ENCODE measurements at regions not wholly inside any gene's neighbourhood (a gene's known extent, or its start where the extent isn't known, plus 50 kb on each side); places are given as distances from the start of the nearest gene placed in this dataset.
A peak's percentile ranks its signal among the peaks of the same experiment; 100 is the strongest.

DNA sequence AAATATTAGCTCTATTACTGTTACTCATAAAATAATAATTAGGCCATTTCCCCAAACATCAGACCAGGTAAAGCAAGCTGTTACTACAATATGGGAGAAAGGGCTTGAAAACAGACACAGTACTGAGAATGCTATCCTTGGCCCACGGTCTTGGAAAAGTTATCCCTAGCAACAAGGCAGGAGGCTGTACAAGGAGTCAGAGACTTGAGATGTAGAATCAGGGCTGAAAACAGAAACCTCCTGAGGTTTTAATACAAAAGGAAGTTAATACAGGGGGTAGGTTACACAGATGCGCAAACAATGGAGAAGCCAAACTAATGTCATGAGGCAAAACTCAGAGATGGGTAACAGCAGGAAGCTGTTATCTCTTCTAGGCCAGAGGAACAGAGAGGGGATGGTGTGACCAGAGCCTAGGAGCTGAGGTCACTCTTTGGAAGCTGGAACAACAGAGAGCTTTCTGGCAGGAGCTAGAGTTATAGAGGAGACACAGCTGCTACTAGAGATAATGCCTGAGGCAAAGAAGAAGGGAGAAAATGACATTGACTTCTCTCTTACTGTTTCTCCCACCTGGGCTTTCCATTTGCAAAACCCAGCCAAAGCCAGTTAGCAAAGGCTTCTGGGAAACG, 248.8 kb downstream of the SUDS3 start (continued):
- TF ChIP-seq, protein P1, sequence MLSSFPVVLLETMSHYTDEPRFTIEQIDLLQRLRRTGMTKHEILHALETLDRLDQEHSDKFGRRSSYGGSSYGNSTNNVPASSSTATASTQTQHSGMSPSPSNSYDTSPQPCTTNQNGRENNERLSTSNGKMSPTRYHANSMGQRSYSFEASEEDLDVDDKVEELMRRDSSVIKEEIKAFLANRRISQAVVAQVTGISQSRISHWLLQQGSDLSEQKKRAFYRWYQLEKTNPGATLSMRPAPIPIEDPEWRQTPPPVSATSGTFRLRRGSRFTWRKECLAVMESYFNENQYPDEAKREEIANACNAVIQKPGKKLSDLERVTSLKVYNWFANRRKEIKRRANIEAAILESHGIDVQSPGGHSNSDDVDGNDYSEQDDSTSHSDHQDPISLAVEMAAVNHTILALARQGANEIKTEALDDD (IDR thresholded peaks at IDR 0.05) = no peak
- no peak for TF ChIP-seq STAT5B (CRISPR knock-in tag; IDR thresholded peaks at IDR 0.05)
- no peak for TF ChIP-seq ZNF592 (IDR thresholded peaks at IDR 0.05)
- no peak for TF ChIP-seq NR3C1 (CRISPR knock-in tag; IDR thresholded peaks at IDR 0.05)
- TF ChIP-seq ZNF551 (CRISPR knock-in tag; IDR thresholded peaks at IDR 0.05) = no peak
- no peak for TF ChIP-seq TBP (optimal IDR thresholded peaks at IDR 0.05; ENCODE audit: low read depth, low read length)
- peak; percentile 41; the same call in 1 of the 2 replicates for TF ChIP-seq ATF7 (IDR thresholded peaks at IDR 0.05)
- TF ChIP-seq ZNF316 (IDR thresholded peaks at IDR 0.05) = no peak
- TF ChIP-seq ATF3 (IDR thresholded peaks at IDR 0.05) = peak; percentile 45; the same call in 1 of the 2 replicates
- no peak for TF ChIP-seq ATF3 (CRISPR knock-in tag; conservative IDR thresholded peaks at IDR 0.05)
- no peak for TF ChIP-seq ZNF174 (CRISPR knock-in tag; IDR thresholded peaks at IDR 0.05)
- no peak for TF ChIP-seq NR2C1 (IDR thresholded peaks at IDR 0.05)
- 0 out of 2 replicates have a peak, but pooled peaks have one; percentile 8 for TF ChIP-seq NR2C1 (tag; IDR thresholded peaks at IDR 0.05)
- no peak for TF ChIP-seq TBL1XR1 (IDR thresholded peaks at IDR 0.05; ENCODE audit: low read length in 2 of 2)
- TF ChIP-seq, protein P2, sequence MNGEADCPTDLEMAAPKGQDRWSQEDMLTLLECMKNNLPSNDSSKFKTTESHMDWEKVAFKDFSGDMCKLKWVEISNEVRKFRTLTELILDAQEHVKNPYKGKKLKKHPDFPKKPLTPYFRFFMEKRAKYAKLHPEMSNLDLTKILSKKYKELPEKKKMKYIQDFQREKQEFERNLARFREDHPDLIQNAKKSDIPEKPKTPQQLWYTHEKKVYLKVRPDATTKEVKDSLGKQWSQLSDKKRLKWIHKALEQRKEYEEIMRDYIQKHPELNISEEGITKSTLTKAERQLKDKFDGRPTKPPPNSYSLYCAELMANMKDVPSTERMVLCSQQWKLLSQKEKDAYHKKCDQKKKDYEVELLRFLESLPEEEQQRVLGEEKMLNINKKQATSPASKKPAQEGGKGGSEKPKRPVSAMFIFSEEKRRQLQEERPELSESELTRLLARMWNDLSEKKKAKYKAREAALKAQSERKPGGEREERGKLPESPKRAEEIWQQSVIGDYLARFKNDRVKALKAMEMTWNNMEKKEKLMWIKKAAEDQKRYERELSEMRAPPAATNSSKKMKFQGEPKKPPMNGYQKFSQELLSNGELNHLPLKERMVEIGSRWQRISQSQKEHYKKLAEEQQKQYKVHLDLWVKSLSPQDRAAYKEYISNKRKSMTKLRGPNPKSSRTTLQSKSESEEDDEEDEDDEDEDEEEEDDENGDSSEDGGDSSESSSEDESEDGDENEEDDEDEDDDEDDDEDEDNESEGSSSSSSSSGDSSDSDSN (IDR thresholded peaks at IDR 0.05; ENCODE audit: borderline replicate concordance in 1 of 2, low read depth in 2 of 2, low read length in 2 of 2) = no peak
- TF ChIP-seq JUND (IDR thresholded peaks at IDR 0.05; ENCODE audit: borderline replicate concordance, low read depth, low read length) = 0 out of 2 replicates have a peak, but pooled peaks have one; percentile 40
- TF ChIP-seq JUND (tag; IDR thresholded peaks at IDR 0.05; ENCODE audit: borderline replicate concordance, low read depth, low read length) = peak; percentile 85; the same call in 2 of the 3 replicates
- no peak for TF ChIP-seq EP400 (IDR thresholded peaks at IDR 0.05)
- TF ChIP-seq ZKSCAN3 (CRISPR knock-in tag; IDR thresholded peaks at IDR 0.05) = no peak
- no peak for TF ChIP-seq TCF7L2 (IDR thresholded peaks at IDR 0.05; ENCODE audit: low read depth, low read length)
- no peak for TF ChIP-seq U2AF1 (optimal IDR thresholded peaks at IDR 0.05; ENCODE audit: low read depth, low read length)
- peak; percentile 85 for TF ChIP-seq TAL1 (IDR thresholded peaks at IDR 0.05)
- TF ChIP-seq DPF2 (IDR thresholded peaks at IDR 0.05) = peak; percentile 78
- TF ChIP-seq ELF1 (tag; IDR thresholded peaks at IDR 0.05) = no peak
